ENCODE measurements at regions not wholly inside any gene's neighbourhood (a gene's known extent, or its start where the extent isn't known, plus 50 kb on each side); places are given as distances from the start of the nearest gene placed in this dataset.
"Not testable (repeated sequence)": the region's sequence is repeated elsewhere in the genome, so short reads cannot be mapped to it uniquely, and the experiment has no call there.

- no peak for TF ChIP-seq CTCF (conservative IDR thresholded peaks at IDR 0.05; ENCODE audit: low read depth, low read length)
- no peak overlapping the region for H3K4me3 ChIP-seq (ENCODE audit: low read length)
- DNase-seq (ENCODE audit: low read depth) = no peak
Observed at GRCh38 chr2:19101968-19102367, 256.5 kb downstream of the OSR1 start.

GRCh38 chr2:19100570-19100969, 257.9 kb downstream of the OSR1 start:
- TF ChIP-seq CTCF (conservative IDR thresholded peaks at IDR 0.05; ENCODE audit: low read depth, low read length) = no peak
- DNase-seq (ENCODE audit: low read depth) = no peak

GRCh38 chr2:19099181-19099580, 259.2 kb downstream of the OSR1 start:
- no peak for TF ChIP-seq CTCF (conservative IDR thresholded peaks at IDR 0.05; ENCODE audit: low read depth, low read length)
- no peak overlapping the region for H3K4me3 ChIP-seq (ENCODE audit: low read length)
- no peak for DNase-seq (ENCODE audit: low read depth)

More at GRCh38 chr2:19100570-19100969, 257.9 kb downstream of the OSR1 start:
- H3K4me3 ChIP-seq (ENCODE audit: low read length) = no peak overlapping the region

- no peak for TF ChIP-seq CTCF (conservative IDR thresholded peaks at IDR 0.05; ENCODE audit: low read depth, low read length)
- H3K4me3 ChIP-seq (ENCODE audit: low read length) = no peak overlapping the region
- DNase-seq (ENCODE audit: low read depth) = no peak
Observed at GRCh38 chr2:19098467-19099160, 259.8 kb downstream of the OSR1 start.

GRCh38 chr2:19089476-19089875, 268.9 kb downstream of the OSR1 start:
- not testable (repeated sequence) for H3K4me3 ChIP-seq (ENCODE audit: low read length); DNase-seq (ENCODE audit: low read depth)

GRCh38 chr2:19086231-19086651, 272.2 kb downstream of the OSR1 start:
- H3K4me3 ChIP-seq (ENCODE audit: low read length) = no peak overlapping the region
- no peak for TF ChIP-seq CTCF (conservative IDR thresholded peaks at IDR 0.05; ENCODE audit: low read depth, low read length)
- no peak for DNase-seq (ENCODE audit: low read depth)

GRCh38 chr2:19078709-19079108, 279.7 kb downstream of the OSR1 start:
- no peak for TF ChIP-seq CTCF (conservative IDR thresholded peaks at IDR 0.05; ENCODE audit: low read depth, low read length)
- no peak for DNase-seq (ENCODE audit: low read depth)
- no peak overlapping the region for H3K4me3 ChIP-seq (ENCODE audit: low read length)

All from retinal pigment epithelial cell (primary cell).